ENCODE measurements at regions not wholly inside any gene's neighbourhood (a gene's known extent, or its start where the extent isn't known, plus 50 kb on each side); places are given as distances from the start of the nearest gene placed in this dataset.

DNA sequence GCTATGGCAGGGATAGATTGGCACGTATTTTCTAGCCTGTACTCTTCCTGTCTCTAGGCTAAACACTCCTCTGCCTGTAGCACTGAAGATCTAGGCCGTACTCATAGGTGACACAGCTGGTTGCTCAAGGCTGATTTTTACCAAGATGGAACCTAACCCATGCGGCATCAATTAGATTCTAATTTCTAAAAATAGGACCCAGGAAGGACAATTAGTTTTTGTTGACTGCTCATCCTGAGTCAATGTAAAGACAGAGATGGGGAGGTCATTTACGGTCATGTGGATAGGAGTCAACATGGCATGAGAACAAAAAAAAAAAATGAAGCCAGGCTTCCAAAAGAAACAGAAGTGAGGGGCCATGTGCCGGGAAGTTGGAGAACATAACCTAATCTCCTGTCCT lies 360.7 kb upstream of the ETAA1 start:
- TF ChIP-seq, protein P1, sequence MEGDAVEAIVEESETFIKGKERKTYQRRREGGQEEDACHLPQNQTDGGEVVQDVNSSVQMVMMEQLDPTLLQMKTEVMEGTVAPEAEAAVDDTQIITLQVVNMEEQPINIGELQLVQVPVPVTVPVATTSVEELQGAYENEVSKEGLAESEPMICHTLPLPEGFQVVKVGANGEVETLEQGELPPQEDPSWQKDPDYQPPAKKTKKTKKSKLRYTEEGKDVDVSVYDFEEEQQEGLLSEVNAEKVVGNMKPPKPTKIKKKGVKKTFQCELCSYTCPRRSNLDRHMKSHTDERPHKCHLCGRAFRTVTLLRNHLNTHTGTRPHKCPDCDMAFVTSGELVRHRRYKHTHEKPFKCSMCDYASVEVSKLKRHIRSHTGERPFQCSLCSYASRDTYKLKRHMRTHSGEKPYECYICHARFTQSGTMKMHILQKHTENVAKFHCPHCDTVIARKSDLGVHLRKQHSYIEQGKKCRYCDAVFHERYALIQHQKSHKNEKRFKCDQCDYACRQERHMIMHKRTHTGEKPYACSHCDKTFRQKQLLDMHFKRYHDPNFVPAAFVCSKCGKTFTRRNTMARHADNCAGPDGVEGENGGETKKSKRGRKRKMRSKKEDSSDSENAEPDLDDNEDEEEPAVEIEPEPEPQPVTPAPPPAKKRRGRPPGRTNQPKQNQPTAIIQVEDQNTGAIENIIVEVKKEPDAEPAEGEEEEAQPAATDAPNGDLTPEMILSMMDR (IDR thresholded peaks at IDR 0.05; ENCODE audit: insufficient read depth, low read length) = no peak
- TF ChIP-seq GABPA (IDR thresholded peaks at IDR 0.05; ENCODE audit: low read depth) (no peak), POLR2AphosphoS5 (IDR thresholded peaks at IDR 0.05; ENCODE audit: low read depth) (no peak), SPI1 (IDR thresholded peaks at IDR 0.05; ENCODE audit: borderline replicate concordance, low read depth) (no peak)
- TF ChIP-seq, protein P2, sequence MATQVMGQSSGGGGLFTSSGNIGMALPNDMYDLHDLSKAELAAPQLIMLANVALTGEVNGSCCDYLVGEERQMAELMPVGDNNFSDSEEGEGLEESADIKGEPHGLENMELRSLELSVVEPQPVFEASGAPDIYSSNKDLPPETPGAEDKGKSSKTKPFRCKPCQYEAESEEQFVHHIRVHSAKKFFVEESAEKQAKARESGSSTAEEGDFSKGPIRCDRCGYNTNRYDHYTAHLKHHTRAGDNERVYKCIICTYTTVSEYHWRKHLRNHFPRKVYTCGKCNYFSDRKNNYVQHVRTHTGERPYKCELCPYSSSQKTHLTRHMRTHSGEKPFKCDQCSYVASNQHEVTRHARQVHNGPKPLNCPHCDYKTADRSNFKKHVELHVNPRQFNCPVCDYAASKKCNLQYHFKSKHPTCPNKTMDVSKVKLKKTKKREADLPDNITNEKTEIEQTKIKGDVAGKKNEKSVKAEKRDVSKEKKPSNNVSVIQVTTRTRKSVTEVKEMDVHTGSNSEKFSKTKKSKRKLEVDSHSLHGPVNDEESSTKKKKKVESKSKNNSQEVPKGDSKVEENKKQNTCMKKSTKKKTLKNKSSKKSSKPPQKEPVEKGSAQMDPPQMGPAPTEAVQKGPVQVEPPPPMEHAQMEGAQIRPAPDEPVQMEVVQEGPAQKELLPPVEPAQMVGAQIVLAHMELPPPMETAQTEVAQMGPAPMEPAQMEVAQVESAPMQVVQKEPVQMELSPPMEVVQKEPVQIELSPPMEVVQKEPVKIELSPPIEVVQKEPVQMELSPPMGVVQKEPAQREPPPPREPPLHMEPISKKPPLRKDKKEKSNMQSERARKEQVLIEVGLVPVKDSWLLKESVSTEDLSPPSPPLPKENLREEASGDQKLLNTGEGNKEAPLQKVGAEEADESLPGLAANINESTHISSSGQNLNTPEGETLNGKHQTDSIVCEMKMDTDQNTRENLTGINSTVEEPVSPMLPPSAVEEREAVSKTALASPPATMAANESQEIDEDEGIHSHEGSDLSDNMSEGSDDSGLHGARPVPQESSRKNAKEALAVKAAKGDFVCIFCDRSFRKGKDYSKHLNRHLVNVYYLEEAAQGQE (IDR thresholded peaks at IDR 0.05; ENCODE audit: insufficient replicate concordance, low read depth) = no peak
- H3K27me3 ChIP-seq (ENCODE audit: insufficient read depth, poor library complexity, severe bottlenecking) = no peaks in the 10 kb centered on the region
- no peak overlapping the region for H3K27ac ChIP-seq (replicated peaks)
- DNase-seq (ENCODE audit: low read depth in 1 of 2, low spot score in 1 of 2) = no peak
- H3K4me3 ChIP-seq (replicated peaks; ENCODE audit: insufficient read depth, low read length) = no peak overlapping the region

DNA sequence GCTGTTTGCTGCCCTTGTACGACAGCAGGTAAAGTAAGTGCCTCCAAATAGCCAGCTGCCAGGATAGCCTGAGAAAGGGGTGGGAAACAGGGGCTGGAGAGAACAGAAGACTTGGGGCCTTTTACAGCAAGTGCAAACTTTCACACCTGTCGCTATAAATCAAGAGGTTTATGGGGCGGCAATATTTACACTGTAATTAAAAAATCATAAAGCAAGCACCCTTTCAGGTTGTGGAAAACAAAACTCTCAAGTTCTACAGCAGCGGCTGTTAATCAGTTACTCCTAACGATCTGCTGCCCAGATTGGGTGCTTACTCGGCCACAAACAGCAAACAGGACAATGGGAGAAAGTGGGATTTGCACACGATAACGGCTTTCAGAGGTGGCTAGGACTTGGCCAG lies 359.5 kb upstream of the ETAA1 start:
- H3K27me3 ChIP-seq (ENCODE audit: insufficient read depth, poor library complexity, severe bottlenecking) = no peaks in the 10 kb centered on the region
- no peak for DNase-seq (ENCODE audit: low read depth in 1 of 2, low spot score in 1 of 2)
- H3K4me3 ChIP-seq (replicated peaks; ENCODE audit: insufficient read depth, low read length) = no peak overlapping the region
- TF ChIP-seq, protein P1 (IDR thresholded peaks at IDR 0.05; ENCODE audit: insufficient read depth, low read length) = no peak
- no peak for TF ChIP-seq SPI1 (IDR thresholded peaks at IDR 0.05; ENCODE audit: borderline replicate concordance, low read depth)
- no peak for TF ChIP-seq POLR2AphosphoS5 (IDR thresholded peaks at IDR 0.05; ENCODE audit: low read depth)
- TF ChIP-seq GABPA (IDR thresholded peaks at IDR 0.05; ENCODE audit: low read depth) = no peak
- TF ChIP-seq, protein P2 (IDR thresholded peaks at IDR 0.05; ENCODE audit: insufficient replicate concordance, low read depth) = no peak
- no peak overlapping the region for H3K27ac ChIP-seq (replicated peaks)

DNA sequence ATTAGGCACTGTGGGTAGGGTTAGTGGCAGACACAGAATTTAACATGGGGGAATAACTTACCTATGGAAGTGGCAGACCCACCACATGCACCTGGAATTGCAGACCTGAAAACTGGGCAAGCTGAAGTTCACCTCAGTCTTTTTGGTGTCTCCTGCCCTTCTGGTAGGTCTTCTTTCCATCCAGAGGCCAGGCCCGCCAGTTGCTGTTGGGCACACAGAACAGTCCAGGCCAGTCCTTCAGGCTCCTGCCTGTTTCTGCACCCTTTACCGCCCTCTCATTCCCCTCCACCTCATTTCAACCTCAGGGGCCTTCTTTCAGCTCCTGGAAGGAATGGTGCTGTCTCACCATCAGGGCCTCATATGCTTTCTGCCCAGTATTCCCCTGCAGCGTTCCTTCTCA lies 358.9 kb upstream of the ETAA1 start:
- H3K27me3 ChIP-seq (ENCODE audit: insufficient read depth, poor library complexity, severe bottlenecking) = no peaks in the 10 kb centered on the region
- TF ChIP-seq SPI1 (IDR thresholded peaks at IDR 0.05; ENCODE audit: borderline replicate concordance, low read depth) = no peak
- no peak for TF ChIP-seq GABPA (IDR thresholded peaks at IDR 0.05; ENCODE audit: low read depth)
- H3K4me3 ChIP-seq (replicated peaks; ENCODE audit: insufficient read depth, low read length) = no peak overlapping the region
- DNase-seq (ENCODE audit: low read depth in 1 of 2, low spot score in 1 of 2) = no peak
- no peak overlapping the region for H3K27ac ChIP-seq (replicated peaks)

DNA sequence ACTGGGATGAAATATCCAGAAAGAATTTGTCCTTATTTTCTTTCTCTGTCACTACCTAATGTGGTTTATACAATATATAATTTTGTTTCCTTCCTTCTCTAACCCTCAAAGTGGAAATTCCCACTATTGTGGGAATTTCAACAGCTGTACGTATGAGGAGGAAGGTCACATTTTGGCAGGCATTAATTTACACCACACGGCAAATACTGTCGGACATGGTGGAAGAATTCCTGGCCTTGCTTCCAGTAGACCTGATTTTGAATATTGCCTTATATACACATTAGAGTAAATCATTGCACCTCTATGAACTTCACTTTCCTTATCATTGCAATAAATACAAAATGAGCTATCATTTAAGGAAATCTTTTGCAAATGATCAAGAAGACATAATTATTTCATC lies 358.1 kb upstream of the ETAA1 start:
- Histone ChIP-seq H3K4me3 (replicated peaks; ENCODE audit: insufficient read depth, low read length) (no peak overlapping the region), H3K27me3 (ENCODE audit: insufficient read depth, poor library complexity, severe bottlenecking) (no peaks in the 10 kb centered on the region), H3K27ac (replicated peaks) (no peak overlapping the region)
- TF ChIP-seq POLR2AphosphoS5 (IDR thresholded peaks at IDR 0.05; ENCODE audit: low read depth) (no peak), SPI1 (IDR thresholded peaks at IDR 0.05; ENCODE audit: borderline replicate concordance, low read depth) (no peak), GABPA (IDR thresholded peaks at IDR 0.05; ENCODE audit: low read depth) (no peak)
- TF ChIP-seq, protein P2 (IDR thresholded peaks at IDR 0.05; ENCODE audit: insufficient replicate concordance, low read depth) = no peak
- TF ChIP-seq, protein P1 (IDR thresholded peaks at IDR 0.05; ENCODE audit: insufficient read depth, low read length) = no peak
- DNase-seq (ENCODE audit: low read depth in 1 of 2, low spot score in 1 of 2) = no peak
